ES-I3 (cell line): ENCODE measurements at regions not wholly inside any gene's neighbourhood (a gene's known extent, or its start where the extent isn't known, plus 50 kb on each side); places are given as distances from the start of the nearest gene placed in this dataset.

Experiments
- H3K36me3 ChIP-seq: 2 replicates; pipeline ENCODE4 v1.6.1; 2013; ENCODE audit warnings: mild to moderate bottlenecking, low read length, control low read depth, moderate library complexity; ENCODE audit not compliant: insufficient read depth
- H3K4me1 ChIP-seq: 2 replicates; pipeline ENCODE4 v1.6.1; 2013; ENCODE audit warnings: mild to moderate bottlenecking, control low read depth, low read length; ENCODE audit not compliant: insufficient read depth
- H3K9ac ChIP-seq: 2 replicates; pipeline ENCODE4 v1.6.1; 2013; ENCODE audit warnings: low read depth, mild to moderate bottlenecking, low read length, moderate library complexity
- H3K9me3 ChIP-seq: 2 replicates; pipeline ENCODE4 v1.6.1; 2013; ENCODE audit warnings: mild to moderate bottlenecking, low read length, moderate library complexity; ENCODE audit not compliant: control insufficient read depth, insufficient read depth

GRCh38 chr13:74675972-74676371 is 541.8 kb upstream of the KLF12 start:
- Histone ChIP-seq H3K9ac (no peak overlapping the region), H3K9me3 (no peaks in the 10 kb centered on the region), H3K36me3 (no peaks in the 10 kb centered on the region), H3K4me1 (no peaks in the 10 kb centered on the region)

DNA sequence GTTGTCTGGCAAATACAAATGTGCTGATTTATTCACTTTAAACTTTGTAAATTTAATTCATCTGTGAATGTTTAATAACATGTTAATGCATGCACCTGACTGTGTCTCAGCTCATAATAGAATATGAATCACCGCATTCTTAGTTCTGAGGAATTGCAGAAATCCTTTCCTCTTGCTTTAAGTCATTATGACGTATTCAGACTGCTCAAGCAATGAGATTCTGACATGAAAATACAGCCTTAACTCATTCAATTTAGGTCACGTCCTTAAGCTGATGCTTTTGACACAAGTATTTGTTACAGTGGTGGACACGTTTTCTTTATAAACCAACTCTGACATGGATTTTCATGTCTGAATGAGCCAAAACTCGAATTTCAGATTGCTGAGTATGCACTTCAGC is 541.0 kb upstream of the KLF12 start:
- no peak overlapping the region for H3K9ac ChIP-seq
- H3K36me3 ChIP-seq = no peaks in the 10 kb centered on the region
- H3K9me3 ChIP-seq = no peaks in the 10 kb centered on the region
- no peaks in the 10 kb centered on the region for H3K4me1 ChIP-seq

DNA sequence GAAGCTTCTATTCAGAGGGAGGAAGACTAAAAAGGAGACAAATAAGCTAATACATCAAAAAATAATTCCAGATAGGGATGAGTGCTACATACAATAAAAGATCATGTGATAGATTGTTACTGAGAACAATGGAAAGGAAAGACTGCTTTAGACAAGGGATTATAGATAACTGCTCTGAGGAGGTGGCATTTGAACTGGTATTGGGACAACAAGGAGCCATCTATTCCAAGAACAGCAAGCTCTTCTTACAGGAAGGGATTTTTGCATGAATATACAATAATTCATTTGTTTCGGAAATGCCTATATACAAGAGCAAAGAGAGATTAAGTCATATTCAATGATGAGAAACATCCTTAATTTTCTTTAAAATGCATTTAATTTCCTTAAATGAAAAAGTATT is 540.5 kb upstream of the KLF12 start:
- Histone ChIP-seq H3K9ac (no peak overlapping the region), H3K36me3 (no peaks in the 10 kb centered on the region), H3K9me3 (no peaks in the 10 kb centered on the region), H3K4me1 (no peaks in the 10 kb centered on the region)

GRCh38 chr13:74669149-74669548 is 534.9 kb upstream of the KLF12 start:
- Histone ChIP-seq H3K36me3 (no peaks in the 10 kb centered on the region), H3K9ac (no peak overlapping the region), H3K9me3 (no peaks in the 10 kb centered on the region), H3K4me1 (no peaks in the 10 kb centered on the region; the same call in 1 of the 2 replicates)

DNA sequence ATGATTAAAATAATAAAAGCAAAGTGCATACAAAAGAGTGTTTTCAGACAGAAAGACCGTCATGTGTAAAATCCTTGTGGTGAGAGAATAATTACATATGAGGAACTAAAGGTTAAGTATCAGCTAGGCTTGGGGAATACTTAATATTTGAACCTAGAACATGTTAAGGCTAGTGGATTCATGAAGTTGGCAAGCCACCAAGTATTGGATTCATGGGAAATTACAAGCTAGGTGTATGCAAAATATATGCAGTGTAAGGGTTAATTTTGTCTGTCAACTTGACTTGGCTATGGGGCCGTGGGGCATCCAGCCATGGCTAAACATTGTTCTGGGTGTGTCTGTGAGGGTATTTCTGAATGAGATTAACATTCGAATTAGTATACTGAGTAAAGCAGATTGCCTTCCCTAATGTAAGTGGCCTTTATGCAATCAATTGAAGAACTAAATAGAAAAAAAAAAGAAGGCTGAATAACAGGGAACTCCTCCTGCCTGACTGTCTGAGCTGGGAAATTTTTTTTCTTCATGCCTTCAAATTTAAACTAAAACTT is 533.5 kb upstream of the KLF12 start:
- Histone ChIP-seq H3K9ac (no peak overlapping the region), H3K9me3 (no peaks in the 10 kb centered on the region), H3K4me1 (no peaks in the 10 kb centered on the region; the same call in 1 of the 2 replicates), H3K36me3 (no peaks in the 10 kb centered on the region)

DNA sequence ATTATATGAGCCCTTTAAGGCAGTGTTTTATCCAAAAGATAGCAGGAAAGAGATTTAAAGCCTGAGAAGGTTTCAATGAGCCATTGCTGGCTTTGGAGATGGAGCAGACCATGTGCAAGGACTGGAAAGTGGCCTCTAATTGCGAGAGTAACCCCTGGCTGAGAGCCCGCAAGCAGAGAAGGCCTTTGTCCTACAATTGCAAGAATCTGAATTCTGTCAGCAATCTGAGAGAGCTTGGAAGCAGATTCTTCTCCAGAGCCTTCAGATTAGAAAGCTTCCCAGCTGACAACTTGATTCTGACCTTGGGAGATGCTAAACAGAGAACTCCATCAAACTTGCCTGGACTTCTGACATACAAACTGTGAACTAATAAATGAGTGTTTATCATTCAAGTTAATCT is 528.7 kb upstream of the KLF12 start:
- H3K36me3 ChIP-seq = no peaks in the 10 kb centered on the region
- no peaks in the 10 kb centered on the region; the same call in 1 of the 2 replicates for H3K4me1 ChIP-seq
- H3K9me3 ChIP-seq = no peaks in the 10 kb centered on the region
- no peak overlapping the region for H3K9ac ChIP-seq

- H3K36me3 ChIP-seq = no peaks in the 10 kb centered on the region
- no peak overlapping the region for H3K9ac ChIP-seq
- no peaks in the 10 kb centered on the region; the same call in 1 of the 2 replicates for H3K4me1 ChIP-seq
- no peaks in the 10 kb centered on the region for H3K9me3 ChIP-seq
These were observed 527.6 kb upstream of the KLF12 start for GRCh38 chr13:74661851-74662250.

DNA sequence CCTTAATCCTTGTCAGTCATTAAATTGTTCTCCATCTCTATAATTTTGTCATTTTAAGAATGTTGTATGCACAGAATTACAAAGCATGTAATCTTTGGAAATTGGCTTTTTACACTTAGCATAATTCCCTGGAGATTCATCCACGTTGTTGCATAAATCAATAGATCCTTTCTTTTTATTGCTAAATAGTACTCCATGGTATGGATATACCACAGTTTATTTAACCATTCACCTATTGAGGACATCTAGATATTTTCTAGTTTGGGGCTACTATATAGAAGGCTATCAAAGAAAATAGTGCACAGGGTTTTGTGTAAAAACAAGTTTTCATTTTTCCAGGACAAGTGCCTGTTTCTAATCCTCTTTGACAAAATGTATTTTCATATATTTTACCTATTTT is 523.6 kb upstream of the KLF12 start:
- H3K4me1 ChIP-seq = no peaks in the 10 kb centered on the region
- H3K36me3 ChIP-seq = no peaks in the 10 kb centered on the region
- no peak overlapping the region for H3K9ac ChIP-seq
- H3K9me3 ChIP-seq = no peaks in the 10 kb centered on the region

DNA sequence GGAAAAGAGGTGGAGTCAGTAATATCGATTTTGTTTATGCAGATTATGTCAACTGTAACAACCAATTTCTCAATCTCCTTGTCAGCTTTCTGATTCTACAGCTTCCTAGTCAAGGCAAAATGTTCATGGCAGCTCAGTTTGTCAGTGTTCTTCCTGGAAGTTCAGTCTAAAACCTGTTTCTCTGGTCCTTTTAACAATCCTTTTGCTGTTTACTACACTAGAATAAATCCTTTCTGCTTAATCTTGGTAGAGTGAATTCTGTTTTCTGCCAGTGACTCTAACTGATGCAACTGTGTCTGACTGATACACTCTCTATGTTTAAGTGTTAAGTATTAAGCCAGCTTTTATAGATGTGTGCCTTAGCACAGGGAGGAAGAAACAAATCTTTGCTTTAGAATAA is 516.9 kb upstream of the KLF12 start:
- Histone ChIP-seq H3K9me3 (no peaks in the 10 kb centered on the region), H3K9ac (no peak overlapping the region), H3K4me1 (peaks cover 15% of the 10 kb centered on the region), H3K36me3 (no peaks in the 10 kb centered on the region)

DNA sequence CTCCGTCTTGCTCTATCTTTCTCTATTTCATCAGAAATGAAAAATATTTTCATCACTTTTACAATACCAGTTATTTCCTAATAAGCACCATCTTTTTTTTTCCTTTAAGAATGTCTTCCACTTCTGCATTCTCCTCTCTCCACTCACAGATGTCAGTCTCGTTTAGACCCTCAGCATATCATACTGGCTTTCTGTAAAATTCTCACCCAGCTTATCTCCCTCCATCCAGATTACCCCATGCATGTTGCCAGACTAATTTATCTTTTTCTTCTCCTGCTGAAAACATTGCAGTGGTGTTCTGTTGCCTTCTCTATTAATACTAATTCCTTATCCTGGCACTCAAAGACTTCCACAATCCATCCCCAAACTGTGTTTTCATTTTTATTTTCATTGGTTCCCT is 513.8 kb upstream of the KLF12 start:
- peaks cover 16% of the 10 kb centered on the region for H3K4me1 ChIP-seq
- H3K36me3 ChIP-seq = no peaks in the 10 kb centered on the region
- H3K9ac ChIP-seq = no peak overlapping the region
- H3K9me3 ChIP-seq = no peaks in the 10 kb centered on the region

- Histone ChIP-seq H3K9me3 (no peaks in the 10 kb centered on the region), H3K4me1 (peaks cover 16% of the 10 kb centered on the region), H3K36me3 (no peaks in the 10 kb centered on the region), H3K9ac (no peak overlapping the region)
These were observed 513.0 kb upstream of the KLF12 start for GRCh38 chr13:74647211-74647610.

DNA sequence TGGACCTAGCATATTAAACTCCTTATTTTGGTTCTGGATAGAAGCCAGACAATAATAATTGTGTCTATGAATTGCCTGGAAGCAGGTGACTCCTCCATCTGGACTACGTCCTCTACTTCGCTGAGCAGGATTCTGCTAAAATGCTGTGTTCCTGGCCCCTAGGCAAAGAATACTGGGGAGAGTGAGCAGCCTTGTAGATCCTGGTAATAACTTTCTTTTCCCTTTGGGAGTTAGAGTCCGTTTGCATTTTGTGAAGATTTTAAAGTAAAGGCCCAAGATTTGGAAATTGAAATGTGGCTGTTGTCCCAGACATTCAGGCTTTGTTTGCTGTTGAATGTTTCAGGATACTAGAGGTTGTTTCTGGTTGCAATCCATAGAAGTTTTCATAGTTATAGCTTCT is 511.9 kb upstream of the KLF12 start:
- no peaks in the 10 kb centered on the region for H3K9me3 ChIP-seq
- no peaks in the 10 kb centered on the region for H3K36me3 ChIP-seq
- H3K4me1 ChIP-seq = peaks cover 16% of the 10 kb centered on the region
- no peak overlapping the region for H3K9ac ChIP-seq

DNA sequence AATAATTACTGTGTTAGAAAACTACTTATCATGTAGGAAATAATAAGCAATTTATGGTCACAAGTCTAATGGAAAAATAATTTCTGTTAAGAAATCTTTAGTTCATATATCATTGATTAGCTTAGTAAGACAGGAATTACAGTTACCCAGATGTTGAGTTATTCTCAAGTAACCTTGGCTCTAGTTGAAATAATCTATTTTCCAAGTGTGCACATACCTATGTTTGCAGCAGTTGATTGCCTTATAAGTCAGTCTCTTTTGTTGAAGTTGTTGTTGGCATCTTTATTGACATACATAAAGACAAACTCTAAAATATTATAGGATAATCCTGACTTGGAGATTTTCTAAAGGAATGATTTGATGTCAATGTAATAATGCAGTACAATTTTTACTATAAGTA is 511.4 kb upstream of the KLF12 start:
- Histone ChIP-seq H3K36me3 (no peaks in the 10 kb centered on the region), H3K9me3 (no peaks in the 10 kb centered on the region), H3K9ac (no peak overlapping the region), H3K4me1 (peaks cover 16% of the 10 kb centered on the region)

DNA sequence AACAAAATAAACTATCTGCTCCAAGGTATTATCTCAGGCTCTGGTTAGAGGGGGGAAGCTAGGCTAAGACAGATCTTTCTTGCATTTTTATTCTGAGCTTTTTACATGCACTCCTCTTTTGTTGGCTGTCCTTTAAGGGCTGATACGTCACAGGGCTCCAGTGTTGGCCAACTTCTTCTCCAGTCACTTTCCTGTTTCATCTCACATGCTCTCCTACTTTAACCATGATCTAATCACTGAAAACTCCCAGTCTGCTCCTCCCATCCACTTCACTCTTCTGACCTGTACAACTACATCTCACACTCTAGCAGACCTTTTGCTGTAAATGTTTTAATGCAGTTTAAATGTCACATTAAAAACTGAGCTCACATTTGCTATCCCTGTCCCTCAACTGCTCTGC is 510.0 kb upstream of the KLF12 start:
- H3K9me3 ChIP-seq = no peaks in the 10 kb centered on the region
- H3K4me1 ChIP-seq = peaks cover 16% of the 10 kb centered on the region
- H3K36me3 ChIP-seq = no peaks in the 10 kb centered on the region
- H3K9ac ChIP-seq = no peak overlapping the region

GRCh38 chr13:74641586-74641985 is 507.4 kb upstream of the KLF12 start:
- Histone ChIP-seq H3K4me1 (peaks cover 6% of the 10 kb centered on the region; the same call in 1 of the 2 replicates), H3K36me3 (no peaks in the 10 kb centered on the region), H3K9me3 (no peaks in the 10 kb centered on the region), H3K9ac (no peak overlapping the region)

- no peaks in the 10 kb centered on the region for H3K36me3 ChIP-seq
- no peak overlapping the region for H3K9ac ChIP-seq
- no peaks in the 10 kb centered on the region for H3K4me1 ChIP-seq
- peaks cover 2% of the 10 kb centered on the region; the same call in 1 of the 2 replicates for H3K9me3 ChIP-seq
These were observed 499.5 kb upstream of the KLF12 start for GRCh38 chr13:74633734-74634133.
